K562 (cell line): ENCODE measurements at regions not wholly inside any gene's neighbourhood (a gene's known extent, or its start where the extent isn't known, plus 50 kb on each side); places are given as distances from the start of the nearest gene placed in this dataset.

Source experiments
- ATAC-seq: fragments of 200-7000 bp; cut with Tn5 transposase; 3 replicates; pipeline ENCODE4 v1.9.1; 2020; ENCODE audit warnings: moderate library complexity
- BruUV-seq: library from RNA; stranded (reverse); fragments of 400-500 nt; replicated peaks from 2 replicates; lab custom pipeline; 2021; lab: Mats Ljungman, UMichigan
- CTCF ChIA-PET: fragments of 300-600 bp; formaldehyde crosslinking; extraction: SDS; loops from one replicate; lab custom pipeline; 2021; ENCODE audit warnings: low intra/inter-chr PET ratio; lab: Yijun Ruan, JAX
- POLR2A ChIA-PET: fragments of 300-600, 350-650 bp; sonication (Branson Sonifier 250); formaldehyde crosslinking; extraction: SDS; loops from one replicate; lab custom pipeline; 2021; ENCODE audit warnings: antibody characterized with exemption, inconsistent platforms; lab: Yijun Ruan, JAX
- DNase-seq, 4 experiments: peaks; one replicate each; pipeline versions ENCODE4 v3.0.0 to v3.0.0-alpha.2; 2011 to 2018; ENCODE audit warnings: low spot score in 3 of 4, mixed read lengths in 3 of 4; ENCODE audit errors: extremely low read depth in 1 of 4
- FAIRE-seq: peaks from 2 replicates; lab custom pipeline; 2011; peaks lifted over from hg19 to GRCh38; lab: Jason Lieb, UNC
- H2AFZ ChIP-seq: 2 replicates; pipeline ENCODE4 v1.6.0; 2011; ENCODE audit warnings: low read depth, low read length, control low read depth, inconsistent platforms
- H3K27ac ChIP-seq: fragments of 200-600 bp; 3 replicates; pipeline ENCODE4 v1.8.0; 2011; ENCODE audit warnings: low read depth, mild to moderate bottlenecking, control low read depth, inconsistent platforms, low read length, moderate library complexity, mixed read lengths; ENCODE audit errors: extremely low read depth
- H3K27me3 ChIP-seq, 2 experiments: fragments of 300-600 bp in 1 of 2; 2 replicates in 1 of 2; 3 replicates in 1 of 2; pipeline versions ENCODE4 v1.6.0 to v1.8.0; 2011; ENCODE audit warnings: inconsistent platforms in 2 of 2, low read length in 2 of 2, mild to moderate bottlenecking in 1 of 2, mixed read lengths in 1 of 2, moderate library complexity in 1 of 2; ENCODE audit not compliant: control insufficient read depth in 2 of 2, insufficient read depth in 2 of 2
- H3K36me3 ChIP-seq: fragments of 300-600 bp; 3 replicates; pipeline ENCODE4 v1.8.0; 2011; ENCODE audit warnings: mild to moderate bottlenecking, low read length, inconsistent platforms; ENCODE audit not compliant: control insufficient read depth, insufficient read depth
- H3K4me1 ChIP-seq, 2 experiments: fragments of 200-600 bp in 1 of 2; replicated peaks in 1 of 2; 2 replicates in 1 of 2; 3 replicates in 1 of 2; pipeline versions ENCODE4 v1.5.1 to v1.8.0; 2011; ENCODE audit warnings: inconsistent platforms in 2 of 2, low read length in 2 of 2, mild to moderate bottlenecking in 1 of 2, mixed read lengths in 1 of 2, moderate library complexity in 1 of 2; ENCODE audit not compliant: control insufficient read depth in 2 of 2, insufficient read depth in 2 of 2
- H3K4me2 ChIP-seq: 2 replicates; pipeline ENCODE4 v1.6.1; 2011; ENCODE audit warnings: low read length, control low read depth, inconsistent platforms, mixed read lengths; ENCODE audit not compliant: insufficient read depth
- H3K4me3 ChIP-seq: fragments of 200-600 bp; sonication (generic), shearing (Covaris generic); 2 replicates; pipeline ENCODE4 v1.5.1; 2016; ENCODE audit warnings: control low read depth, inconsistent platforms
- H3K79me2 ChIP-seq: fragments of 200-600 bp; 3 replicates; pipeline ENCODE4 v1.8.0; 2011; ENCODE audit warnings: low read length, inconsistent platforms; ENCODE audit not compliant: control insufficient read depth, insufficient read depth
- H3K9ac ChIP-seq, 2 experiments: 2 replicates each; pipeline versions ENCODE4 v1.6.0 to v1.6.1; 2011; ENCODE audit warnings: low read depth in 2 of 2, low read length in 2 of 2, control low read depth in 1 of 2, inconsistent platforms in 1 of 2, mild to moderate bottlenecking in 1 of 2, mixed read lengths in 1 of 2; ENCODE audit not compliant: insufficient read depth in 1 of 2
- H3K9me1 ChIP-seq: one replicate; pipeline ENCODE4 v1.6.0; 2011; ENCODE audit warnings: inconsistent platforms, mild to moderate bottlenecking, low read length, moderate library complexity; ENCODE audit not compliant: control insufficient read depth, insufficient read depth
- H3K9me3 ChIP-seq: replicated peaks from 2 replicates; pipeline ENCODE4 v1.5.1; 2011; ENCODE audit warnings: low read depth, low read length, inconsistent platforms; ENCODE audit not compliant: control insufficient read depth, insufficient read depth
- H4K20me1 ChIP-seq: replicated peaks from 2 replicates; pipeline ENCODE4 v1.6.1; 2011; ENCODE audit warnings: low read length, inconsistent platforms, mixed read lengths; ENCODE audit not compliant: control insufficient read depth, insufficient read depth
- CXXC5 ChIP-seq: fragments of 250-450 bp; sonication (Bioruptor Pico); IDR thresholded peaks from 2 replicates; pipeline ENCODE4 v1.8.0; 2022; ENCODE audit warnings: inconsistent platforms, mild to moderate bottlenecking, moderate library complexity
- DIDO1 ChIP-seq: fragments of 450-650 bp; IDR thresholded peaks from 2 replicates; pipeline ENCODE4 v1.6.1; 2016; ENCODE audit warnings: low read depth, missing biosample characterization, missing genetic modification characterization
- NFXL1 ChIP-seq: fragments of 450-650 bp; formaldehyde crosslinking; IDR thresholded peaks from 2 replicates; pipeline ENCODE4 v1.4.0; 2021; ENCODE audit warnings: mild to moderate bottlenecking
- PHB ChIP-seq: fragments of 250-450 bp; sonication (Bioruptor Pico); IDR thresholded peaks from 2 replicates; pipeline ENCODE4 v1.5.0; 2021
- SMAD2 ChIP-seq: fragments of 150-350 bp; IDR thresholded peaks from 2 replicates; pipeline ENCODE4 v1.6.1; 2014; ENCODE audit warnings: low read depth, mild to moderate bottlenecking, low read length
- SMARCC2 ChIP-seq: fragments of 450-650 bp; IDR thresholded peaks from 2 replicates; pipeline ENCODE4 v1.6.1; 2017; ENCODE audit warnings: antibody characterized with exemption, moderate library complexity, mild to moderate bottlenecking, low read depth
- TRIM28 ChIP-seq: fragments of 450-650 bp; IDR thresholded peaks from 2 replicates; pipeline ENCODE4 v1.6.1; 2017
- ZNF143 ChIP-seq: sonication (generic); formaldehyde crosslinking; IDR thresholded peaks from 2 replicates; pipeline ENCODE4 v1.9.0; 2022; ENCODE audit warnings: mild to moderate bottlenecking, missing genetic modification reagents
- ZNF77 ChIP-seq: fragments of 250-450 bp; sonication (Bioruptor Pico); IDR thresholded peaks from 2 replicates; pipeline ENCODE4 v1.5.0; 2020
- WGBS: fragments of 100-300 bp; shearing (Covaris generic); methylation state at CpG from one replicate; pipeline ENCODE4 v1.1.6; 2016; ENCODE audit warnings: low coverage, mixed read lengths; ENCODE audit not compliant: insufficient coverage; ENCODE audit errors: missing lambda C conversion rate; 5-methylcytosine and 5-hydroxymethylcytosine counted together
- in situ Hi-C: fragments of 300-500 bp; cut with MboI; formaldehyde crosslinking; loops from 4 replicates; pipeline ENCODE4 v1.15.0; 2018; ENCODE audit warnings: inconsistent platforms, mixed read lengths
- intact Hi-C: fragments of 100-400 bp; cut with micrococcal nuclease; formaldehyde crosslinking; loops from 2 replicates; pipeline ENCODE4 v1.14.2; 2022

GRCh38 chr11:115682101-115682500, 177.9 kb upstream of the CADM1 start:
- Histone ChIP-seq H3K36me3 (no peaks in the 10 kb centered on the region), H3K4me2 (no peak overlapping the region), H3K4me1 (no peaks in the 10 kb centered on the region), H4K20me1 (no peaks in the 10 kb centered on the region), H3K27me3 (no peaks in the 10 kb centered on the region), H3K9me1 (no peaks in the 10 kb centered on the region), H3K4me3 (no peak overlapping the region), H3K9me3 (no peaks in the 10 kb centered on the region), H3K27ac (no peak overlapping the region), H2AFZ (no peak overlapping the region), H3K9ac (no peak overlapping the region), H3K79me2 (no peaks in the 10 kb centered on the region)
- POLR2A ChIA-PET: no interaction called here
- CTCF ChIA-PET: no interaction called here
- in situ Hi-C loops (no loop called here), intact Hi-C loops (no loop called here)
- FAIRE-seq (no peak), DNase-seq (no peak), ATAC-seq (no peak)
- WGBS: 4% methylated on average over 5 of the region's 5 CpGs
- TF ChIP-seq PHB (CRISPR knock-in tag): no peak
- TF ChIP-seq SMARCC2: no peak
- no peak for TF ChIP-seq TRIM28
- no peak for TF ChIP-seq ZNF77
- no peak for TF ChIP-seq DIDO1 (tag)
- TF ChIP-seq CXXC5 (CRISPR knock-in tag): no peak
- BruUV-seq: no TSS peak

GRCh38 chr11:115679945-115680344, 175.7 kb upstream of the CADM1 start:
- no peaks in the 10 kb centered on the region for H4K20me1 ChIP-seq
- H3K4me3 ChIP-seq: no peak overlapping the region
- DNase-seq (no peak), FAIRE-seq (no peak), ATAC-seq (no peak)
- ChIA-PET POLR2A (no interaction called here), CTCF (no interaction called here)
- no peaks in the 10 kb centered on the region for H3K9me1 ChIP-seq
- H3K36me3 ChIP-seq: no peaks in the 10 kb centered on the region
- BruUV-seq: no TSS peak
- H3K79me2 ChIP-seq: no peaks in the 10 kb centered on the region
- 3% methylated on average over 4 of the region's 4 CpGs for WGBS
- TF ChIP-seq ZNF143 (CRISPR knock-in tag) (no peak), SMAD2 (no peak), NFXL1 (CRISPR knock-in tag) (no peak)
- intact Hi-C loops: no loop called here
- peaks cover 0 to 9% of the 10 kb centered on the region in 2 experiments; a peak in 2 of 5 replicates for H3K27me3 ChIP-seq
- in situ Hi-C loops: no loop called here
- no peak overlapping the region for H3K27ac ChIP-seq
- no peak overlapping the region for H2AFZ ChIP-seq
- no peak overlapping the region for H3K4me2 ChIP-seq
- H3K4me1 ChIP-seq: no peaks in the 10 kb centered on the region
- H3K9ac ChIP-seq: no peak overlapping the region
- H3K9me3 ChIP-seq: no peaks in the 10 kb centered on the region
